GM21529 (cell line): ENCODE measurements at regions not wholly inside any gene's neighbourhood (a gene's known extent, or its start where the extent isn't known, plus 50 kb on each side); places are given as distances from the start of the nearest gene placed in this dataset.
A peak's percentile ranks its signal among the peaks of the same experiment; 100 is the strongest.
"Not testable (repeated sequence)": the region's sequence is repeated elsewhere in the genome, so short reads cannot be mapped to it uniquely, and the experiment has no call there.

Source experiments
- ATAC-seq: cut with Tn5 transposase; IDR thresholded peaks from one replicate; pipeline ENCODE4 v1.9.1; 2021; ENCODE audit not compliant: unreplicated experiment

GRCh38 chrX:112947981-112948615, 107.5 kb upstream of the AMOT start:
- ATAC-seq = no peak

- no peak for ATAC-seq
Observed at GRCh38 chrX:112946227-112946626, 105.6 kb upstream of the AMOT start.

GRCh38 chrX:112945826-112946225, 105.2 kb upstream of the AMOT start:
- no peak for ATAC-seq

GRCh38 chrX:112941209-112941837, 100.7 kb upstream of the AMOT start:
- ATAC-seq = peak; percentile 86

DNA sequence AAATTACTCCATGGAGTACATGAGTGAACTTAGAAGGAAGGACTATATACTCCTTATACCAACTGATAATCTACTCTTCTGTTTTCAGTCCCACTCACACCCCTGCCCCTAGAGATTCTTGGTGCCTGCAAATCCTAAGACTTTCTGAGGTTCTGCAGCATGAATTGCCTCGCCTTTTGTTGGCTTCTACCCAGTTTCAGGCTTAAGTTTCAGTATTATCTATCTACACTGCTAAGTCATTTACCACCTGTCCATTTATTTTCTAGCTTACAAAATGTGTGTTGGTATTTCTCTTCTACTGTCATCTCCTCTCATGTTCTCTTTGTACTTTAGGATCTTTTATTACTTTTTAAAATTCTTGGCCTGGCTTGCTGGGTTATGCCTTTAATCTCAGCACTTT, 94.4 kb upstream of the AMOT start:
- peak; percentile 58 for ATAC-seq

DNA sequence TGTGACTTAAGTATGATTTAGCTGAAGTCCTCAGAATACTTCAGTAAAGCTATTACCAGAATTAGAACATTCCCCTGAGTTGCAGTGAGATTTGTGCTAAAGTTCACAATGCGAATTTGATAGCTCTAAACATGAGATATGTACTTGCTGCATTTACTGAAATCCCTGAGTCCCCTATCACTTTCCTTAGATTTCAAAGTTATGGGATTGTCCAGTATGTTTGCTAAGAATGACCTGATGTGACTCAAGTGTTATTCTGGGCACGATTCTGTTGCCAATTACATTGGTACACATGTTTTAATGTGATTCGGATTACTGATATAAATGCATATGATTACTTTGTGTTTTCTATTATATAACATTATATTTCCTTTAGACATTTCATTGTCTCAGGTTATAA, 91.3 kb upstream of the AMOT start:
- no peak for ATAC-seq

- ATAC-seq = no peak
Observed at GRCh38 chrX:112931478-112931877, 90.8 kb upstream of the AMOT start.

DNA sequence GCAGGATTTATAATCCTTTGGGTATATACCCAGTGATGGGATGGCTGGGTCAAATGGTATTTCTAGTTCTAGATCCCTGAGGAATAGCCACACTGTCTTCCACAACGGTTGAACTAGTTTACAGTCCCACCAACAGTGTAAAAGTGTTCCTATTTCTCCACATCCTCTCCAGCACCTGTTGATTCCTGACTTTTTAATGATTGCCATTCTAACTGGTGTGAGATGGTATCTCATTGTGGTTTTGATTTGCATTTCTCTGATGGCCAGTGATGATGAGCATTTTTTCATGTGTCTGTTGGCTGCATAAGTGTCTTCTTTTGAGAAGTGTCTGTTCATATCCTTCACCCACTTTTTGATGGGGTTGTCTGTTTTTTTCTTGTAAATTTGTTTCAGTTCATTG, 82.8 kb upstream of the AMOT start:
- not testable (repeated sequence) for ATAC-seq

DNA sequence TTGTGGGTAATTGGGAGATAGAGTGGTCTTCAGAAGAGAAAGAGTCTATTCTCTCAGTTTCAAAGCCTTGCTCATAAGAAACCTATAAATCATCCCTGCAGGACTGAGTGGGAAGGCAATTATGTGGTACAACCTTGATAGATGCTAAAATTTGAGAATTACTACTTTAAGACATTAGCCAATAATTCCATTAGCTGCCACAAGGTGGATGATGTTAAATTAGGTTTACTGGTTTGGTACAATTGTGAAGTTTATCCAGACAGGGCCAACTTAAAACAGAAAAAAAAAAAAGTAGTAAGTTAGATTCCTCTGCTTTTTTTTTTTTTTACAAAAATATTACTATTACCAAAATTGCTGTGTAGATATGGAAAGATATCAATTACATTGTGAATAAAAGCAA, 73.2 kb upstream of the AMOT start:
- no peak for ATAC-seq

GRCh38 chrX:112910418-112910817, 69.8 kb upstream of the AMOT start:
- ATAC-seq = no peak

DNA sequence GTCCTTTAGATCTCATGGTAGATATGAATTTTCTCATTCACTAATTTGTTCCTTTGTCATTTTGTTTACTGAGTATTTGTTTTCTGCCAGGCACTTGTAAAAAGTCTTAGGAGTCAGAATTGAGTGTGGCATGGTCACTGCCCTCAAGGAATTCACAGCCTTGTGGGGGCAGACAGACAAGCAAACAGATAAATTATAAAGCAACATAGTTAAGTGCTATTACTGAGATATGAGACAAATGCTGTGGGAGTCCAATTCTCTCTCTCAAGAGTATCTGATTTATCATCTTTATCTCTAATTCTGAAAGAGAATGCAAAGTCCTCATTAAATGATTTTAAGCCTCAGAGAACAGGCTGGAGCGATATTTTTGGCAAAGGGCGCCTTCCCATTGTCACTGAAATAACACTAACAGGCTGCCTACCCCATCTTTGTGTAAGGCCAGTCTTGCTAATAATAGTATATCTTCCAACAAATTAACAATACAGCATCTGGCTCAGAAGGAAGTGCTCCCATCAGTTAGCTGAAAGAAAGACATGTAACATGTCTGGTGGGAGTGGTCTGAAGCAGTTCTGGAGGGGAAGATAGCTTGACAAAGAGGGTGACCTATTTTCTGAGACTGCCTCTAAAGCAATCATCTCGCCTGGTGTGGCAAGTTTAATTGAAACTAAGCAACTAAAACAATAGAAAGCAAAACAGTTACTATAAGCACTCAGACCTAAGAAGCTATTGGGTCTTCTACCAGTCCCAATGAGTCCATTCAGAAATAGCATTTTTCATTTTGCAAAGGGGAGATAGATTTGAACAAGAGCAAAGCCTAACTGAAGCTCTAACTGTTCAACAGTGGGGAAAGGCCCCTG, 61.5 kb upstream of the AMOT start:
- ATAC-seq = no peak

- no peak for ATAC-seq
Observed at GRCh38 chrX:112896051-112896450, 55.4 kb upstream of the AMOT start.
